HepG2 (cell line): ENCODE measurements at regions not wholly inside any gene's neighbourhood (a gene's known extent, or its start where the extent isn't known, plus 50 kb on each side); places are given as distances from the start of the nearest gene placed in this dataset.

Experiments used
- ATAC-seq: fragments of 200-7000 bp; cut with Tn5 transposase; 3 replicates; pipeline ENCODE4 v1.9.1; 2020; ENCODE audit warnings: mild to moderate bottlenecking, moderate library complexity
- BruUV-seq: library from RNA; stranded (reverse); fragments of 400-500 nt; replicated peaks from 2 replicates; lab custom pipeline; 2021; lab: Mats Ljungman, UMichigan
- CTCF ChIA-PET: fragments of 300-600 bp; formaldehyde crosslinking; extraction: SDS; loops from one replicate; lab custom pipeline; 2021; ENCODE audit warnings: low total read pairs, inconsistent platforms, low intra/inter-chr PET ratio; lab: Yijun Ruan, JAX
- POLR2A ChIA-PET: fragments of 350-600 bp; sonication (Branson Sonifier 250); formaldehyde crosslinking; loops from one replicate; lab custom pipeline; 2020; ENCODE audit warnings: antibody characterized with exemption, inconsistent platforms; lab: Yijun Ruan, JAX
- DNase-seq: peaks from one replicate; pipeline ENCODE4 v3.0.0-alpha.2; 2015; ENCODE audit warnings: low spot score
- FAIRE-seq: peaks from 3 replicates; lab custom pipeline; 2011; peaks lifted over from hg19 to GRCh38; lab: Jason Lieb, UNC
- H2AFZ ChIP-seq: one replicate; pipeline ENCODE4 v1.6.1; 2011; ENCODE audit warnings: low read length, inconsistent platforms
- H3K27ac ChIP-seq: fragments of 300-600 bp; 3 replicates; pipeline ENCODE4 v1.8.0; 2011; ENCODE audit warnings: mixed run types, mild to moderate bottlenecking, mixed read lengths, low read length, inconsistent platforms; ENCODE audit not compliant: insufficient read depth; ENCODE audit errors: extremely low read length
- H3K27me3 ChIP-seq, 2 experiments: fragments of 200-600 bp in 1 of 2; 2 replicates in 1 of 2; 3 replicates in 1 of 2; pipeline versions ENCODE4 v1.6.0 to v1.8.0; 2011; ENCODE audit warnings: low read length in 2 of 2, mild to moderate bottlenecking in 2 of 2, moderate library complexity in 2 of 2, inconsistent platforms in 1 of 2; ENCODE audit not compliant: insufficient read depth in 2 of 2, control insufficient read depth in 1 of 2
- H3K36me3 ChIP-seq, 2 experiments: fragments of 200-600 bp in 1 of 2; replicated peaks in 1 of 2; 2 replicates in 1 of 2; 3 replicates in 1 of 2; pipeline versions ENCODE4 v1.5.1 to v1.8.0; 2011; ENCODE audit warnings: low read length in 2 of 2, inconsistent platforms in 1 of 2; ENCODE audit not compliant: insufficient read depth in 2 of 2, control insufficient read depth in 1 of 2
- H3K4me1 ChIP-seq: 2 replicates; pipeline ENCODE4 v1.5.1; 2012; ENCODE audit warnings: low read length, inconsistent platforms; ENCODE audit not compliant: insufficient read depth
- H3K4me2 ChIP-seq: 2 replicates; pipeline ENCODE4 v1.6.0; 2011; ENCODE audit warnings: low read depth, low read length, inconsistent platforms
- H3K4me3 ChIP-seq, 3 experiments: fragments of 200-600 bp in 1 of 3; sonication (generic), shearing (Covaris generic) in 1 of 3; replicated peaks in 1 of 3; 2 replicates each; pipeline ENCODE4 v1.5.1; 2011 to 2016; ENCODE audit warnings: low read length in 3 of 3, inconsistent platforms in 2 of 3, low read depth in 2 of 3, mild to moderate bottlenecking in 2 of 3, control low read depth in 1 of 3, mixed read lengths in 1 of 3; ENCODE audit not compliant: insufficient read depth in 1 of 3
- H3K79me2 ChIP-seq: one replicate; pipeline ENCODE4 v1.6.1; 2011; ENCODE audit warnings: low read length, inconsistent platforms; ENCODE audit not compliant: insufficient read depth
- H3K9ac ChIP-seq: 2 replicates; pipeline ENCODE4 v1.6.0; 2011; ENCODE audit warnings: mild to moderate bottlenecking, low read depth, low read length, inconsistent platforms; ENCODE audit not compliant: insufficient read depth
- H3K9me3 ChIP-seq: 2 replicates; pipeline ENCODE4 v1.5.1; 2012; ENCODE audit warnings: mild to moderate bottlenecking, low read length
- H4K20me1 ChIP-seq: 2 replicates; pipeline ENCODE4 v1.6.0; 2011; ENCODE audit warnings: inconsistent platforms, mild to moderate bottlenecking, low read length, moderate library complexity; ENCODE audit not compliant: insufficient read depth
- BCL6 ChIP-seq: IDR thresholded peaks from 2 replicates; pipeline ENCODE4 v1.6.1; 2016; ENCODE audit warnings: missing genetic modification reagents, missing compliant biosample characterization
- CBX2 ChIP-seq, 2 experiments: fragments of 200-600 bp in 1 of 2; sonication (generic); formaldehyde crosslinking in 1 of 2; IDR thresholded peaks; 2 replicates each; pipeline versions ENCODE4 v1.7.0 to v1.8.1; 2018 to 2022; ENCODE audit warnings: low read depth in 2 of 2, low read length in 1 of 2, mild to moderate bottlenecking in 1 of 2, missing genetic modification reagents in 1 of 2
- CEBPG ChIP-seq: IDR thresholded peaks from 2 replicates; pipeline ENCODE4 v1.6.1; 2016
- CHD4 ChIP-seq: fragments of 200-600 bp; sonication (generic); IDR thresholded peaks from 2 replicates; pipeline ENCODE4 v1.7.0; 2017; ENCODE audit warnings: mild to moderate bottlenecking, low read length, borderline replicate concordance
- HNF4A ChIP-seq: sonication (generic); formaldehyde crosslinking; IDR thresholded peaks from 2 replicates; pipeline ENCODE4 v1.4.0; 2020; ENCODE audit warnings: missing genetic modification reagents
- HOXD1 ChIP-seq: sonication (generic); formaldehyde crosslinking; IDR thresholded peaks from 2 replicates; pipeline ENCODE4 v1.5.0; 2020; ENCODE audit warnings: missing genetic modification reagents
- RAD21 ChIP-seq: fragments of 450-650 bp; formaldehyde crosslinking; IDR thresholded peaks from 2 replicates; pipeline ENCODE4 v1.5.0; 2020; ENCODE audit warnings: mild to moderate bottlenecking
- SAFB2 ChIP-seq: sonication (generic); formaldehyde crosslinking; IDR thresholded peaks from 2 replicates; pipeline ENCODE4 v1.5.1; 2020; ENCODE audit warnings: missing genetic modification reagents, low read depth, mild to moderate bottlenecking, borderline replicate concordance
- ZNF460 ChIP-seq: sonication (generic); formaldehyde crosslinking; IDR thresholded peaks from 2 replicates; pipeline ENCODE4 v1.5.1; 2020; ENCODE audit warnings: missing genetic modification reagents, mild to moderate bottlenecking, borderline replicate concordance
- ZNF530 ChIP-seq: sonication (generic); formaldehyde crosslinking; IDR thresholded peaks from 2 replicates; pipeline ENCODE4 v1.5.0; 2020; ENCODE audit warnings: low read depth, mild to moderate bottlenecking, missing genetic modification reagents
- ZNF549 ChIP-seq: sonication (generic); formaldehyde crosslinking; IDR thresholded peaks from 2 replicates; pipeline ENCODE4 v1.5.0; 2020; ENCODE audit warnings: missing genetic modification reagents
- ZNF644 ChIP-seq: IDR thresholded peaks from 2 replicates; pipeline ENCODE4 v1.6.1; 2016; ENCODE audit warnings: low read depth
- WGBS: methylation state at CpG from one replicate; pipeline ENCODE4 v1.1.6; 2017; ENCODE audit warnings: low lambda C conversion rate; 5-methylcytosine and 5-hydroxymethylcytosine counted together
- in situ Hi-C: cut with HindIII; loops from 2 replicates; pipeline ENCODE4 v1.10.0; 2017; ENCODE audit warnings: low pct_unique_long_range_greater_than_20kb; ENCODE audit not compliant: extremely low pct_ligation_motif_present
- intact Hi-C: fragments of 100-400 bp; cut with micrococcal nuclease; formaldehyde crosslinking; loops from one replicate; pipeline ENCODE4 v1.10.0; 2022; ENCODE audit not compliant: unreplicated experiment

GRCh38 chr3:111331912-111332311 is 210.1 kb upstream of the CD96 start (continued):
- TF ChIP-seq ZNF530 (CRISPR knock-in tag) (no peak), HNF4A (CRISPR knock-in tag) (peak; percentile 74), ZNF644 (CRISPR knock-in tag) (0 out of 2 replicates have a peak, but pooled peaks have one; percentile 27), HOXD1 (CRISPR knock-in tag) (no peak), CEBPG (CRISPR knock-in tag) (peak; percentile 24; the same call in 1 of the 2 replicates), BCL6 (CRISPR knock-in tag) (no peak), SAFB2 (CRISPR knock-in tag) (no peak), ZNF549 (CRISPR knock-in tag) (no peak), CHD4 (no peak), RAD21 (CRISPR knock-in tag) (no peak), CBX2 (IDR thresholded peaks at IDR 0.05; ENCODE audit: low read depth, low read length) (no peak), CBX2 (CRISPR knock-in tag; IDR thresholded peaks at IDR 0.05; ENCODE audit: low read depth) (no peak)

DNA sequence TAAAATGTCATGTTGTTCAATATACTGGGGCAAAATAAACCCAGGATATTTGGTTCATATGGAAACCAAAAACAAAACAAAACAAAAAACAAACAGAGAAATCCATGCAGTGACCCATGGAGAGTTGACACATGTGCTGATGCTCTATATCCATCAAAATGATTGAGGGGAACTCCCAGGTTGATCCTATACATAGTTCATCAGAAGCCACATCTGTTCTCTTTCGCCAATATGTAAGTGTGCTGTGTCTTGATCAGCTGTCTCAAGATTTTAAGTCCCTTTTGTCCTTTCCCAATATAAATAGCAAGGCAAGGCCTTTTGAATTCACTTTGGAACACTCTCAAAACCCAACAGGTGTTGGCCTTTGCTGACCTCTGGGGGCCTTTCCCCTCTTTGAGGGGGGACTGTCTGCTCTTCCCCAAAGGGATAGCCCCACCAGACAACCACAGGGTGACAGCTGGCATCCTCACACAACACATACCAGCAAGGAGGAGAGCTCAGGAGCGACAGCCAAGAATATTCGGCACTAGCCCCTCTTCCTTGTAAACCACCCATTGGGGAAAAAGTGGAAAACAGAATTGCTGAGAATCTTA is 209.4 kb upstream of the CD96 start:
- no peaks in the 10 kb centered on the region for H3K9me3 ChIP-seq
- ChIA-PET POLR2A (no interaction called here), CTCF (no interaction called here)
- in situ Hi-C loops (loop anchor here (10.0 kb wide), 1 partner anchor 318 kb away; no protein-coding TSS in a partner anchor), intact Hi-C loops (no loop called here)
- WGBS = 76% methylated on average over 3 of the region's 3 CpGs
- ATAC-seq = peak; percentile 46
- DNase-seq = no peak
- H3K4me2 ChIP-seq = no peak overlapping the region
- no peaks in the 10 kb centered on the region for H3K27me3 ChIP-seq
- no peaks in the 10 kb centered on the region for H3K36me3 ChIP-seq
- H4K20me1 ChIP-seq = no peaks in the 10 kb centered on the region
- TF ChIP-seq ZNF460 = no peak
- no peak for FAIRE-seq
- peaks cover 24% of the 10 kb centered on the region for H3K4me1 ChIP-seq
- H3K9ac ChIP-seq = no peak overlapping the region
- no TSS peak for BruUV-seq
- H3K27ac ChIP-seq = peak overlapping the region; percentile 41
- H2AFZ ChIP-seq = no peak overlapping the region
- no peaks in the 10 kb centered on the region for H3K79me2 ChIP-seq
- no peak overlapping the region for H3K4me3 ChIP-seq
